ENCODE measurements at regions not wholly inside any gene's neighbourhood (a gene's known extent, or its start where the extent isn't known, plus 50 kb on each side); places are given as distances from the start of the nearest gene placed in this dataset.

- TF ChIP-seq EZH2phosphoT487 (conservative IDR thresholded peaks at IDR 0.05; ENCODE audit: low read length) = no peak
- no peak for TF ChIP-seq CTCF (IDR thresholded peaks at IDR 0.05; ENCODE audit: insufficient read depth, low read length, poor library complexity, severe bottlenecking)
- Histone ChIP-seq H2AFZ (ENCODE audit: low read depth, low read length, severe bottlenecking) (no peak overlapping the region), H4K20me1 (ENCODE audit: low read depth, low read length) (no peaks in the 10 kb centered on the region), H3K27me3 (ENCODE audit: low read length) (no peaks in the 10 kb centered on the region), H3K4me3 (ENCODE audit: insufficient read depth, low read length, poor library complexity, severe bottlenecking) (no peak overlapping the region), H3K36me3 (ENCODE audit: low read length) (no peaks in the 10 kb centered on the region), H3K9me3 (ENCODE audit: insufficient read depth, low read length) (no peaks in the 10 kb centered on the region), H3K9ac (ENCODE audit: low read length) (no peak overlapping the region), H3K79me2 (ENCODE audit: insufficient read depth, low read length) (no peaks in the 10 kb centered on the region), H3K9me2 (replicated peaks; ENCODE audit: insufficient read depth, low read length) (no peaks in the 10 kb centered on the region), H3K4me2 (ENCODE audit: low read depth, low read length, poor library complexity, severe bottlenecking) (no peak overlapping the region), H3F3A (ENCODE audit: insufficient read depth) (no peaks in the 10 kb centered on the region), H3K27ac (ENCODE audit: low read depth, low read length) (no peak overlapping the region)
These were observed 715.7 kb upstream of the HTR2C start for GRCh38 chrX:113868177-113868576.

GRCh38 chrX:113849408-113849807 lies 734.5 kb upstream of the HTR2C start:
- H3K9ac ChIP-seq (ENCODE audit: low read length) = no peak overlapping the region
- H3K79me2 ChIP-seq (ENCODE audit: insufficient read depth, low read length) = no peaks in the 10 kb centered on the region
- no peaks in the 10 kb centered on the region for H3K9me3 ChIP-seq (ENCODE audit: insufficient read depth, low read length)
- H2AFZ ChIP-seq (ENCODE audit: low read depth, low read length, severe bottlenecking) = no peak overlapping the region
- H3K4me3 ChIP-seq (ENCODE audit: insufficient read depth, low read length, poor library complexity, severe bottlenecking) = no peak overlapping the region
- TF ChIP-seq EZH2phosphoT487 (conservative IDR thresholded peaks at IDR 0.05; ENCODE audit: low read length) (no peak), CTCF (IDR thresholded peaks at IDR 0.05; ENCODE audit: insufficient read depth, low read length, poor library complexity, severe bottlenecking) (no peak)
- H4K20me1 ChIP-seq (ENCODE audit: low read depth, low read length) = no peaks in the 10 kb centered on the region
- H3K27me3 ChIP-seq (ENCODE audit: low read length) = no peaks in the 10 kb centered on the region
- no peak overlapping the region for H3K4me2 ChIP-seq (ENCODE audit: low read depth, low read length, poor library complexity, severe bottlenecking)
- no peaks in the 10 kb centered on the region for H3F3A ChIP-seq (ENCODE audit: insufficient read depth)
- H3K9me2 ChIP-seq (replicated peaks; ENCODE audit: insufficient read depth, low read length) = no peaks in the 10 kb centered on the region
- no peak overlapping the region for H3K27ac ChIP-seq (ENCODE audit: low read depth, low read length)
- H3K36me3 ChIP-seq (ENCODE audit: low read length) = no peaks in the 10 kb centered on the region

- no peak overlapping the region for H3K4me3 ChIP-seq (ENCODE audit: insufficient read depth, low read length, poor library complexity, severe bottlenecking)
- no peaks in the 10 kb centered on the region for H3K27me3 ChIP-seq (ENCODE audit: low read length)
- no peak overlapping the region for H3K27ac ChIP-seq (ENCODE audit: low read depth, low read length)
- no peak for TF ChIP-seq CTCF (IDR thresholded peaks at IDR 0.05; ENCODE audit: insufficient read depth, low read length, poor library complexity, severe bottlenecking)
- no peak for TF ChIP-seq EZH2phosphoT487 (conservative IDR thresholded peaks at IDR 0.05; ENCODE audit: low read length)
- no peaks in the 10 kb centered on the region for H3F3A ChIP-seq (ENCODE audit: insufficient read depth)
- H3K4me2 ChIP-seq (ENCODE audit: low read depth, low read length, poor library complexity, severe bottlenecking) = no peak overlapping the region
- H3K9me3 ChIP-seq (ENCODE audit: insufficient read depth, low read length) = no peaks in the 10 kb centered on the region
- H4K20me1 ChIP-seq (ENCODE audit: low read depth, low read length) = no peaks in the 10 kb centered on the region
- H3K9me2 ChIP-seq (replicated peaks; ENCODE audit: insufficient read depth, low read length) = no peaks in the 10 kb centered on the region
- no peaks in the 10 kb centered on the region for H3K79me2 ChIP-seq (ENCODE audit: insufficient read depth, low read length)
- no peak overlapping the region for H2AFZ ChIP-seq (ENCODE audit: low read depth, low read length, severe bottlenecking)
- no peak overlapping the region for H3K9ac ChIP-seq (ENCODE audit: low read length)
- H3K36me3 ChIP-seq (ENCODE audit: low read length) = no peaks in the 10 kb centered on the region
These were observed 750.5 kb upstream of the HTR2C start for GRCh38 chrX:113833096-113834055.
